ENCODE measurements at regions not wholly inside any gene's neighbourhood (a gene's known extent, or its start where the extent isn't known, plus 50 kb on each side); places are given as distances from the start of the nearest gene placed in this dataset.

DNA sequence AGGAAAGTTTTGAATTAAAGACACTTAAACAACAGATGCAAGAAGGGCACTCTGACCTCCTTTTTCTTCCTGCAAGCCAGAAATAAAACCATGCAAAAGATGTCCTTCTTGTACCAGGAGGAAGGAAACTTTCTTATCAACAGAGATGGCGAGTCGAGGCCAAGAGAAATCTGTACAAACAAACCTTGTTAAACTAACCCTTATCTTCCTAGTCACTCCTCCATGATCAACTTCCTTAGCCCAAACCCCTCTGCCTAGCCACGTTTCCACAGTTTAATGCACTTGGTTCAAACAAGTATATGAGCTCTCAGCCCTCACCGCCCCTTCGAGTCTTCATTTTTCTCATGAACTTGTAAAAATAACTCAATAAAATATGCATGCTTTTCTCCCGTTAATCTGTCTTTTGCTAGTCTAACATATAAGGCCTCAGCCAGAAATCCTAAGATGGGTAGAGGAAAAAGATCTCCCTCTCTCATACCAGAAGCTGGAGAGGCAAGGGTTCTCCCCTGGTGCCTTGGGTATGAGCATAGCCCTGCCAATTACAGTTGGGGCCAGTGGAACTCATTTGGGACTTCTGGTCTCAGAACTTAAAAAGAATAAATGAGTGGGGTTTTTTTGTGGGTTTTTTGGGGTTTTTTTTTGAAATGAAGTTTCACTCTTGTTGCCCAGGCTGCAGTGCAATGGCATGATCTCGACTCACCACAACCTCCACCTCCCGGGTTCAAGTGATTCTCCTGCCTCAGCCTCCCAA is 141.7 kb upstream of the SOD1 start:
- TF ChIP-seq SIN3A (IDR thresholded peaks at IDR 0.05; ENCODE audit: borderline replicate concordance, insufficient read depth, low read length) (no peak), FOXP2 (optimal IDR thresholded peaks at IDR 0.05; ENCODE audit: borderline replicate concordance, extremely low read depth, extremely low read length, insufficient read depth) (no peak), POLR2AphosphoS5 (IDR thresholded peaks at IDR 0.05; ENCODE audit: low read depth, low read length) (no peak), TAF1 (IDR thresholded peaks at IDR 0.05; ENCODE audit: borderline replicate concordance, insufficient read depth, low read length) (no peak), REST (IDR thresholded peaks at IDR 0.05; ENCODE audit: insufficient read depth in 1 of 2, low read depth in 2 of 2, low read length in 2 of 2) (no peak)

DNA sequence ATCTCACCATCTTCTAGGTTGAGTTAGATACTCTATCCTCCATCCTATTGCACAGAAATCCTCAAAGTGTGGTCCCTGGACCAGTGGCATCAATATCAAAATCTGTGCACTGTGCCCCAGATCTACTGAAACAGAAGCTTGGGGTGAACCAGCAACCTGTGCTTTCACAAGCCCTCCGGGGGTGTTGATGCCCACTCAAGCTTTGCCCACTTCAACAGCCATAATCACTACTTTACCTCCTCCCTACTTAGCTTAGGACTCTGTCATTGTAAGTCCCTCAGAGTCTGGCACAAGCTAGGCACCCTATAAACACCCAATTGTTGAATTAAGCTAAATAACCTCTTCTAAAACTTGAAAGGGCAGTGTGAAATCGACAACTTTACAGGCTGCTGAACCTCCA is 144.2 kb upstream of the SOD1 start:
- TF ChIP-seq REST (IDR thresholded peaks at IDR 0.05; ENCODE audit: insufficient read depth in 1 of 2, low read depth in 2 of 2, low read length in 2 of 2) (no peak), TAF1 (IDR thresholded peaks at IDR 0.05; ENCODE audit: borderline replicate concordance, insufficient read depth, low read length) (no peak), SIN3A (IDR thresholded peaks at IDR 0.05; ENCODE audit: borderline replicate concordance, insufficient read depth, low read length) (no peak), POLR2AphosphoS5 (IDR thresholded peaks at IDR 0.05; ENCODE audit: low read depth, low read length) (no peak), FOXP2 (optimal IDR thresholded peaks at IDR 0.05; ENCODE audit: borderline replicate concordance, extremely low read depth, extremely low read length, insufficient read depth) (no peak)

GRCh38 chr21:31514598-31514997 is 144.9 kb upstream of the SOD1 start:
- no peak for TF ChIP-seq POLR2AphosphoS5 (IDR thresholded peaks at IDR 0.05; ENCODE audit: low read depth, low read length)
- TF ChIP-seq SIN3A (IDR thresholded peaks at IDR 0.05; ENCODE audit: borderline replicate concordance, insufficient read depth, low read length): no peak
- TF ChIP-seq FOXP2 (optimal IDR thresholded peaks at IDR 0.05; ENCODE audit: borderline replicate concordance, extremely low read depth, extremely low read length, insufficient read depth): peak; percentile 37
- no peak for TF ChIP-seq TAF1 (IDR thresholded peaks at IDR 0.05; ENCODE audit: borderline replicate concordance, insufficient read depth, low read length)
- TF ChIP-seq REST (IDR thresholded peaks at IDR 0.05; ENCODE audit: insufficient read depth in 1 of 2, low read depth in 2 of 2, low read length in 2 of 2): no peak; a peak in 1 of 4 replicates

DNA sequence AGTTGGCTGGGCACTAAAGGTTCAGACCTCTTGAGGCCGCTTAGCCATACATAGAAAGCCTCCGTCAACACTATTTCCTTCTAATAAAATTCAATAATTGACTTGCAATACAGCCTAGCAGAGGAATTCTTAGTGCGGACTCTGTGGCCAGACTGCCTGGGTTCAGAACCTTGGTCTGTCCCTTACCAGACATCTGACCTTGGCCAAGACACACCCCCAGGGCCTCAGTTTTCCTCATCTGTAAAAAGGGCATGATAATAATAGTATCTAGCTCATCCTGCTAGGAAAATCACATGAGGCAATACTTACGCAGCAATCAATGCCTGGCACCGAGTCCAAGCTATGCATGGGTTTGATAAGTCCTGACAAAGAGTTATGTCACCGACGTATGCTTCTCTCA is 148.2 kb upstream of the SOD1 start:
- TF ChIP-seq REST (IDR thresholded peaks at IDR 0.05; ENCODE audit: insufficient read depth in 1 of 2, low read depth in 2 of 2, low read length in 2 of 2) (no peak), TAF1 (IDR thresholded peaks at IDR 0.05; ENCODE audit: borderline replicate concordance, insufficient read depth, low read length) (no peak), POLR2AphosphoS5 (IDR thresholded peaks at IDR 0.05; ENCODE audit: low read depth, low read length) (no peak), SIN3A (IDR thresholded peaks at IDR 0.05; ENCODE audit: borderline replicate concordance, insufficient read depth, low read length) (no peak), FOXP2 (optimal IDR thresholded peaks at IDR 0.05; ENCODE audit: borderline replicate concordance, extremely low read depth, extremely low read length, insufficient read depth) (no peak)

Data from PFSK-1 (cell line).